Activated CD8-positive, alpha-beta memory T cell treated with anti-CD3 and anti-CD28 coated beads, Interleukin-2, amount 10 ng/mL, durations not matched to agents 7 days and 5 days (primary cell): ENCODE measurements at regions not wholly inside any gene's neighbourhood (a gene's known extent, or its start where the extent isn't known, plus 50 kb on each side); places are given as distances from the start of the nearest gene placed in this dataset.

Experiments used
- ATAC-seq: fragments of 150-1000 bp; cut with Tn5 transposase; one replicate; pipeline ENCODE4 v1.10.0; 2021; ENCODE audit warnings: moderate library complexity
- CTCF ChIA-PET: fragments of 350-600 bp; sonication (Branson Sonifier 250); formaldehyde crosslinking; loops from one replicate; lab custom pipeline; 2021; ENCODE audit warnings: antibody characterized with exemption; lab: Charles Lee
- DNase-seq: peaks from one replicate; pipeline ENCODE4 v3.0.0-alpha.2; 2020
- H3K27ac Mint-ChIP-seq: one replicate; pipeline ENCODE4 v1.8.0; 2021; ENCODE audit warnings: mild to moderate bottlenecking, mixed read lengths
- H3K27me3 Mint-ChIP-seq: one replicate; pipeline ENCODE4 v1.8.0; 2021; ENCODE audit warnings: mixed read lengths
- H3K36me3 Mint-ChIP-seq: one replicate; pipeline ENCODE4 v1.8.0; 2021; ENCODE audit warnings: mild to moderate bottlenecking, mixed read lengths
- H3K4me1 Mint-ChIP-seq: one replicate; pipeline ENCODE4 v1.8.0; 2021; ENCODE audit warnings: mixed read lengths
- H3K4me3 Mint-ChIP-seq: one replicate; pipeline ENCODE4 v1.8.0; 2021; ENCODE audit warnings: mild to moderate bottlenecking, moderate library complexity, mixed read lengths
- H3K9me3 Mint-ChIP-seq: one replicate; pipeline ENCODE4 v1.8.0; 2022; ENCODE audit warnings: low read depth, mixed read lengths

DNA sequence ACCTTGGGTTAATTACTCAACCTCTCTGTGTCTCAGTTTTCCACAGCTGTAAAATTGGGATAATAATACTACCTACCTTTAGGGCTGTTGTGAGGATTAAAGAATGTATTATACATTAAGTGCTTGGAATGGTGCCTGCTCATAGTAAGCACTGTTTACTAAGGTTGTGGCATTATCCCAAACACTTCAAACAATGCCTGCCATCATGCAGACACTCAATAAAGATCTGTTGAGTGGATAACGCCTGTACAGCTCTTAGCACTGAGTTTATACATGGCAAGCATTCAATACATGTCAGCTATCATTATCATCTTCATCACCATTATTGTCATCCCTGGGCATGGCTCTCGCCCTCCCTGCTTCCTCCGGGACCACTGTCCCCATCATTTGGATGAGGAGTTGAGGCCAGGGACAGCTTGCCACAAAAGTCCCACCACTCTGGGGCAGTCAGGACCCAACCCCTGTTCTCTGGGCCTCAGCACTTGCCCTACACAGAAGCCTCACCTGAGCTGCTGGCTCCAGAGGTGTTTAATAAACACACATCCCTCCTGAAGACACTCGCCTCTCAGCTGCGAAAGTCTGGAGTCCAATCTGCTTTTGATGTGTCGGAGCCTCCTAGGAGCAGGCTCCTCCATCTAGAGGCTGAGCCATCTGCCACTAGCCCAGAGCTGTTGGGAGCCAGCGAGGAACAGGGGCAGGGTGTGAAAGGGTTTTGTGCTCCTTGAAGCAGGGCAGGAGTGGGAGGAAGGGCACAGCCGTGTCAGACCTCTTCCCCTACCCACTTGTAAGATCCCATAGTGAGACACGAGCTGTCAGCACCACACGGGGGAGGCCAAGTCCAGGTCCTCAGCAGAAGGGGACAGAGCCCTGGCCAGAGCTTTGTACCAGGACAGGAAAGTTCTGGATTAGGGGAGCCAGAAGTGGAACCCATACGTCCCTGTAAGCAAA, 80.9 kb upstream of the ZC3H12A start:
- no peak for DNase-seq
- ATAC-seq, result no peak
- H3K9me3 Mint-ChIP-seq, result no peaks in the 10 kb centered on the region
- peaks cover 26% of the 10 kb centered on the region for H3K27me3 Mint-ChIP-seq
- no peak overlapping the region for H3K4me3 Mint-ChIP-seq
- no peaks in the 10 kb centered on the region for H3K4me1 Mint-ChIP-seq
- no peaks in the 10 kb centered on the region for H3K36me3 Mint-ChIP-seq
- CTCF ChIA-PET, result no interaction called here
- H3K27ac Mint-ChIP-seq, result no peak overlapping the region

DNA sequence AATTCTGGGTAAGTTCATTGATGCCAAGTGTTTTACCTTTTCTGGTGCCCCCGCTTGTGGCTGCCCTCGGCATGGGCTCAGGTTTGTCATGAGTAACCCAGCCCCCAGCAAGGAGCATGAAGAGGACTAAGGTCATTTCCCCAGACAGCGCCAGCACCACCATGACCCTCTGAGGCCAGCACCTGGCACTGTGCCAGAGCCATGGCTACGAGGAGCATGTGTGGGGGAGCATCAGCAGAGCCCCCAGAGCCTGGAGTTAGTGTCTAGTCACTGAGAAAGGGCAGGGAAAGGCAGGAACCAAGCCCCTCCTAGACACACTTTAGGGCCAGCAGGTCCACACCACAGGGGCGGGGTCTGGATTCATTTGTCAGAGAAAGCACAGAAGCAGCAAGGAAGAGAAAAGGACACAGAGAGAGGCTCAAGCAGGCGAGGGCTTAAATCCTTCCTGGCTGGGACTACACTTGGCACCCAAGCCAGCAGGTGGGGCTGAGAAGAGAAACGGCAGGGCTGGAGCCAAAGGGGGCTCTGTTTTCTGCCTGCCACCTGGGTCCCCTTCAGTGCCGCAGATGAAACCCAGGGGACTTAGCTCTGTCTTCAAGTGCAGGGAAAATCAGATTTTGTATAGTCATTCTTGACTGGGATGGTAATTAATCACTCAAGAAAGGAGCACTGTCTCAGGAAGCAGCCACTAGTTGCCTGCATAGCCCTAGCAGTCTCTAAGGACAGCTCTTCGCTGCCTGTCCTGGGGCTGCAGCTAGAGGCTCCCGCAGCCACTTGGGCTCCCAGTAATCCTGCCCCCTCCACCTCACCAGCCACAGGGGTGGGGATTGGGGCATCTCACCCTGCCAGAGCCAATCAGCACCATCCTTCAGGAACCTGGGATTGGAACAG, 79.6 kb upstream of the ZC3H12A start:
- Mint-ChIP-seq H3K27me3 (peaks cover 26% of the 10 kb centered on the region), H3K4me3 (no peak overlapping the region), H3K27ac (no peak overlapping the region), H3K4me1 (no peaks in the 10 kb centered on the region), H3K36me3 (no peaks in the 10 kb centered on the region), H3K9me3 (no peaks in the 10 kb centered on the region)
- ATAC-seq, result no peak
- no peak for DNase-seq
- CTCF ChIA-PET, result no interaction called here

DNA sequence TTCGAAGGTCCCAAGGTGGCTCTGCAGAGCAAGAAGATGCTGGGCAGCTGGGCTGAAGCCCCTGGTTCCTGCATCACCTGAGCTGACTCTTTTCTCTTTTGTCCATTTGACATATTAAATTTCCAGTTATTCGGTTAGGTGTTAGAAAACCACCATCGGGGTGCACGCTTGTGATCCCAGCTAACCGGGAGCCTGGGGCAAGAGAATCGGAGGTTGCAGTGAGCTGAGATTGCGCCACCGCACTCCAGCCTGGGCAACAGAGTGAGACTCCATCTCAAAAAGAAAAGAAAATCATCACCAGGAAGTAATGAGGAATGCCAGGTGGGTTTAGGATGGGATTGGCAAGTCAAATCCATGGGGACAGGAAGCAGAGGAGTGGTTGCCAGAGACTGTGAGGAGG, 76.3 kb upstream of the ZC3H12A start:
- Mint-ChIP-seq H3K4me3 (no peak overlapping the region), H3K36me3 (no peaks in the 10 kb centered on the region), H3K4me1 (no peaks in the 10 kb centered on the region), H3K27me3 (peaks cover 21% of the 10 kb centered on the region), H3K27ac (no peak overlapping the region), H3K9me3 (no peaks in the 10 kb centered on the region)
- ATAC-seq (no peak), DNase-seq (no peak)
- CTCF ChIA-PET, result no interaction called here

DNA sequence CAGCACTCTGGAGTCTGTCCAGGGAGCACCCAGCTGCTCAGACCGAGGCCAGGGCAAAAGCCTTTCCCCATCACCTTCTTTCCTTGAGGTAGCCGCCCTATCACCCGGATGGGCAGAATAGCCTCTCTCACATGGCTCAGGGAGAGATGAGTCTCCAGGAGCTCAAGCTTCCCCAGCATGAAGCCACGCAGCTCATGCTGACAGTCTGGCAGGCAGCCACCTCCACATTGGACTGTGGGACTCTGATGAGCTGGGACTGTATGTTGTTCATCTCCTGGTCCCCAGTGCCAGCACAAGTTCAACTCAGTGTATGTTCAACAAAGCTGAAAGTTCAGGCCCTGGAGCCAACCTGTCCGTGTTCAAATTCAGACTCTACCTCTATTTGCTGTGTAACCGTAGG, 75.2 kb upstream of the ZC3H12A start:
- Mint-ChIP-seq H3K4me1 (no peaks in the 10 kb centered on the region), H3K9me3 (no peaks in the 10 kb centered on the region), H3K27ac (no peak overlapping the region), H3K4me3 (no peak overlapping the region), H3K36me3 (no peaks in the 10 kb centered on the region), H3K27me3 (peaks cover 13% of the 10 kb centered on the region)
- no peak for ATAC-seq
- no peak for DNase-seq
- CTCF ChIA-PET, result no interaction called here

DNA sequence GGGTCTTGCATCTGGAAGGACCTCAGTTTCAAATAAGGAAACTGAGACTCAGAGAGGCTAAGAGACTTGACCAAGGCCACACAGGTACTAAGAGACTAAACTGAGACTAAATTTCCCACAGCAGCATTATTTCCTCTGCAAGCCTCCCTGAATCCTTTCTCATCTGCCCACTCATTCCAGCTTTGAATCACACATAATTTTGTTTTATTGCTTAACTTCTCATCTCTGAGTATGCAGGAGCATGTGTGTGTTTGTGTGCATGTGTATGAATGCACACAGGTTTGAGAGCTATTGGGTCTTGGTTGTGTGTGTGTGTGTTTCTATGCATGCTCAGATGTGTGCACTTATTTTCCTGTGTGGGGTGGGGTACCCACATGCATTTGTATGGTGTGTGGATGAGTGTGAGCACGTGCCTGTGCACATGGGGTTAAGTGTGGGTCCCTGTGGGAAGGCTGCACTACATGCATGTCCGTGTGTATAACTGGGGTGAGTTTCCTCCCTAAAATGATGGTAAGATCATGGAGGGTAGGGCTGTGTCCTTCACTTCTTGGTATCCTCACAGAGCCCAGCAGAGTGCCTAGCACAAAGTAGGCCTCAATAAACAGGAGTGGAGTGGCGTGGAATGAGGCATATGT, 74.4 kb upstream of the ZC3H12A start:
- H3K4me1 Mint-ChIP-seq, result no peaks in the 10 kb centered on the region
- H3K4me3 Mint-ChIP-seq, result no peak overlapping the region
- no peaks in the 10 kb centered on the region for H3K9me3 Mint-ChIP-seq
- no peak for DNase-seq
- H3K36me3 Mint-ChIP-seq, result no peaks in the 10 kb centered on the region
- no peak for ATAC-seq
- no peak overlapping the region for H3K27ac Mint-ChIP-seq
- H3K27me3 Mint-ChIP-seq, result peaks cover 10% of the 10 kb centered on the region
- CTCF ChIA-PET, result no interaction called here

DNA sequence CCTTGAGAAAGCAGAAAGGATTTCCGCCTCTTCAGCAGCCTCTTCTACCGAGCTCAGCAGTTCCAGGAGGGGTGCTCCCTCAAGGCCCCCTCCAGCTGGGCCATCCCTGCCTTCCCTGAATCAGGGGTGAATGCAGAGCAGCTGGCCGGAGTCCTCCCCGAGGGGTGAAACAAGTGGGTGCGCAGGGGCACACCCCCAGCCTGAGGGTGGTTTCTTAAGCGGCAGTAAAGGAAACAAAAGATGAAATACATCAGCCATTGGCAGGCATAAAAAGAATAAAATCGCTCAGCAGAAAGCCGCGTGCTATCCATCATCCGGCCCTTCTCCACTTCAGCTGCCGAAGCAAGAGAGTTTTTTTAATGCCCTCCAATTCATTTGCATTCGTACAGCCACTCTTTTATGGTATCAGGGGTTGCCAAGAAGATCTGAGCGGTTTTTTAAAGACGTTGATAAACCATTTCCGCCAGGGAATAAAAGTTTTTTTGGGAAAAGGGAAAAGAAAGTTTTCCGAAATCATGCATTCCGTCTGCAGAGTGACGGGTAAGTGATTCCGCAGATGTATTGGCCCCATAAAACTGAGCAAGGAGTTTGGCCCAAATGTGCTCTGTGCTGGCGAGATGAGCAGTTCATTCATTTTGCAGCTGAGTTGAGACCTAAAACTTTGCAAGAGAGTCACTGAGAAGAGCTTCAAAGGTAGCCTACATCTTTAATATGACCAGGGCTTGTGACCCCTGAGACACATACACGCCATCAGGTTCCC, 73.7 kb upstream of the ZC3H12A start:
- CTCF ChIA-PET, result no interaction called here

DNA sequence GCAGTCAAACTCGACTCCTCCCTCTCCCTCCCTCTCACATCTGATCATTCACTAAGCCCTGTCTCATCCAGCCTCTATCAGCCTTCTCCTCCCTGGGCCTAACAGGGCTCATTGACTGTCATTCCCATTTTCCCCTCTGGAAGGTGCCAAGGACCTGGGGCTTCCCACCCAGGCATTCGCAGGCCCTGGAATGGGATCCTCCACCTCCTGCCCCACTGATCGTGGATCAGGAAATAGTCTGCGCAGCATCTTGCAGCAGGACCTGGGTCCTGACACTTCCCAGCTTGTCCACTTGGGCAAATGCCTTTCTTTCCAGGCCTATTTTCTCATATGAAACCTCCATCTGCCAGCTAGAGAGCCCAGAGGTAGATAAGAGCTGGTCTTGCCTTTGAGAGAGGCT, 71.2 kb upstream of the ZC3H12A start:
- DNase-seq (no peak), ATAC-seq (no peak)
- H3K4me1 Mint-ChIP-seq, result no peaks in the 10 kb centered on the region
- peaks cover 3% of the 10 kb centered on the region for H3K27me3 Mint-ChIP-seq
- no peaks in the 10 kb centered on the region for H3K9me3 Mint-ChIP-seq
- H3K4me3 Mint-ChIP-seq, result no peak overlapping the region
- no peak overlapping the region for H3K27ac Mint-ChIP-seq
- no peaks in the 10 kb centered on the region for H3K36me3 Mint-ChIP-seq
- CTCF ChIA-PET, result no interaction called here

More for the DNA sequence above, 73.7 kb upstream of the ZC3H12A start:
- Mint-ChIP-seq H3K9me3 (no peaks in the 10 kb centered on the region), H3K27ac (no peak overlapping the region), H3K4me1 (no peaks in the 10 kb centered on the region), H3K36me3 (no peaks in the 10 kb centered on the region), H3K4me3 (no peak overlapping the region), H3K27me3 (peaks cover 8% of the 10 kb centered on the region)
- DNase-seq (no peak), ATAC-seq (no peak)

DNA sequence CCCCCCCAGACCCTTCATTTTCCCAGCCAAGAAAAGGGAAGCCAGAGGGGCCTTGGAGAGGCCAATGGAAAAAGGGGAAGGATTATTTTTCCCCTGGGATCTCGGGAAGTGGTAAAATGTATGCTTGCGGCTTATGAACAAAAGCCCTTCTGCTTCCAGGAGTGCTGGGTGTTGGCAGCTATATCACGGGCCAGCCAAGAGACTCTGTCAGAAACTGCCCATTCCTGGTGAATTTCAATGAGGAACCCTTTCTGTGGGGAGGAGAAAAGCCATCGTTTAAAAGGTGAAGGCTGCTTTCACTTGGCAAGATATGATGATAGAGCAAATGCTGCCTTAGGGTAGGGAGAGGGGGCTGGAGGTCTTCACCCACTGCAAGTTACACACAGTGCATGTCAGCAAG, 69.7 kb upstream of the ZC3H12A start:
- Mint-ChIP-seq H3K4me1 (no peaks in the 10 kb centered on the region), H3K4me3 (no peak overlapping the region), H3K27me3 (peaks cover 12% of the 10 kb centered on the region), H3K36me3 (no peaks in the 10 kb centered on the region), H3K27ac (no peak overlapping the region), H3K9me3 (no peaks in the 10 kb centered on the region)
- no peak for ATAC-seq
- DNase-seq, result no peak
- CTCF ChIA-PET, result interaction anchor here (1.2 kb wide), 1 partner anchor 30 kb away, joined by 3 read pairs; no protein-coding TSS in a partner anchor

DNA sequence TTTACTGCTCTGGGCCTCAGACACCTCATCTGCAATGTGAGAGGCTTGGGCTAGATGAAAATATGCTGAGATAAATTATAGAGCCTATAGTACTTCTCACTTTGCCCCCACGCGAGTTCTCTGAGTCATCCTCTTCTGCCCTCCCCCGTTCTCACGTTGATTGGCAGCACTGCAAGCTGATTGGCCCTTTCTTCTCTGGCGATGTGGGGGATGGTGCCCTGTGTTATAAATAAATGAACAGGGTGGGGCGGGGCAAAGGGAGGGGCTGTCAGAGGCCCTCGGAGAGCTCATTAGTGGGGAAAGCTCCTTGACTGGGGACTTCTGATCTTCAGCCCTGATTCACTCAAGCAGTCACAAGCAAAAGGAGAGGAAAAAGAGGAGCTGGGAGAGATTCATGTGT, 64.3 kb upstream of the ZC3H12A start:
- Mint-ChIP-seq H3K27me3 (peaks cover 12% of the 10 kb centered on the region), H3K9me3 (no peaks in the 10 kb centered on the region), H3K36me3 (no peaks in the 10 kb centered on the region), H3K4me1 (no peaks in the 10 kb centered on the region), H3K4me3 (no peak overlapping the region), H3K27ac (no peak overlapping the region)
- ATAC-seq, result no peak
- CTCF ChIA-PET, result interaction anchor here (1.4 kb wide), 1 partner anchor 24 kb away, joined by 4 read pairs; no protein-coding TSS in a partner anchor
- DNase-seq, result no peak

DNA sequence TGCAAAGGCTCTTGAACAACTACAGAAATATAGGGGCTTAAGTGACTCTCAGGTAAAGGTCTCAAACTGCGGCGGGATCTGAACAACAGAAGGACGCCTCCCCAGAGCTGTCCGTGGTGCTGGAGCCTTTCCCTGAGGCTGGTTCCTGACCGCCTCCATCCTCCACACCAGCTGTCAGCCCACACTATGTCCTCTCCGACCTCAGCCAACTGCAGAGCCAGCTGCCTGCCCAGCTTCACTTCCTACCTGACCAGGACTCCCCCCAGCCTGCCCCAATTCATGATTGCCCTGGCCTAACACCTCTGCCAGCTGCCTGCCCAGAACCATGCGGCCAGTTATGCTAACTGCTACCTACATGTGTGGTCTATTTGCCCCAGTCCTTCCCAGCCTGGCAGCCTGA, 63.6 kb upstream of the ZC3H12A start:
- Mint-ChIP-seq H3K36me3 (no peaks in the 10 kb centered on the region), H3K27ac (no peak overlapping the region), H3K9me3 (no peaks in the 10 kb centered on the region), H3K27me3 (peaks cover 12% of the 10 kb centered on the region), H3K4me3 (no peak overlapping the region), H3K4me1 (no peaks in the 10 kb centered on the region)
- CTCF ChIA-PET, result interaction anchor here (1.4 kb wide), 1 partner anchor 23 kb away, joined by 4 read pairs; no protein-coding TSS in a partner anchor
- no peak for ATAC-seq
- DNase-seq, result peak; percentile 43

DNA sequence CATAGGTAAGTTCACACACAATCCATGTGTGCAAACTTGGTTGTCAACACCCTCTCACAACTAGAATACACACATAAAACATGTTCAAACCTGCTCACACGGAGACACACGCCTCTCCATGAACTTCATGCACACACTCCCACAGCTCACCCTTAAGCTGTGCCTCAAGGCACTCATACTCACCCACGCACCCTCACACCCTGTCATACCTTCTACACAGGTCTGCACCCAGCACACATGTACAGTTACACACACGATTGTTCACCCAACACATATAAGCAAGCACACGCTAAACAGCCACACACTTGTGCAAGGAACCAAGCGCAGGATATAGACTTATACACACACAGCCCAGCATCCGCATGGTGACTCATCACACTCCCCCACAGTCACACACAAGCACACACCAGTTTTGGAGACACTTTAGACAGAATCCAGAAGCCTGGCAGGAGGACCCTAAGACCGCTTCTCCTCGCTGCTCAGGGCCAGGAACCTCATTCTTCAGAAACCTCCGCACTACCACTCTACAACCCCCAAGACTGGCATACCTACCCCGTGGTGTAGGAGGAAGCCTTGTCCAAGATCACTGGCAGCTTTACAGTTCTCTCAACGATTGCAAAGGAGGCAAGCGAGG, 58.7 kb upstream of the ZC3H12A start:
- DNase-seq (no peak), ATAC-seq (no peak)
- peaks cover 5% of the 10 kb centered on the region for H3K27me3 Mint-ChIP-seq
- no peaks in the 10 kb centered on the region for H3K36me3 Mint-ChIP-seq
- H3K4me3 Mint-ChIP-seq, result no peak overlapping the region
- no peaks in the 10 kb centered on the region for H3K9me3 Mint-ChIP-seq
- no peak overlapping the region for H3K27ac Mint-ChIP-seq
- no peaks in the 10 kb centered on the region for H3K4me1 Mint-ChIP-seq
- CTCF ChIA-PET, result no interaction called here

DNA sequence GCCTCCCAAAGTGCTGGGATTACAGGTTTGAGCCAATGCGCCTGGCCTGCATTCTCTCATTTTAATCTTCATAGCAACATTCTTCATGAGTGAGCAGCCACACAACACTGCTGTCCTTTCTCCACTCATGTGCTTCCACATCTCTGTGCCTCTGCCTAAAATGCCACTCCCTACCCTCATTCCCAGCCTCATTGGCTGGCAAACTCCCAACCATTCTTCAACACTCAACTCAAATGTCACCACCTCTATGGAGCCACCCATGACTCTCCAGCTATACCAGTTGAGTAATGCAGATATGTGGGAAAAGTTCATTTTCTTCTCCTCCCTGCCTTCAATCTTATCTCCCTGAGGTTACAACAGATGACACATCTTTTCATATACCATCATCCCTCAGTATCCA, 53.9 kb upstream of the ZC3H12A start:
- H3K4me1 Mint-ChIP-seq, result no peaks in the 10 kb centered on the region

More for the DNA sequence above, 53.9 kb upstream of the ZC3H12A start:
- H3K36me3 Mint-ChIP-seq, result no peaks in the 10 kb centered on the region
- ATAC-seq (no peak), DNase-seq (no peak)
- H3K9me3 Mint-ChIP-seq, result no peaks in the 10 kb centered on the region
- H3K27ac Mint-ChIP-seq, result no peak overlapping the region
- peaks cover 7% of the 10 kb centered on the region for H3K27me3 Mint-ChIP-seq
- CTCF ChIA-PET, result interaction anchor here (1.1 kb wide), 1 partner anchor 11 kb away, joined by 3 read pairs; no protein-coding TSS in a partner anchor
- H3K4me3 Mint-ChIP-seq, result no peak overlapping the region
